Middle frontal gyrus (tissue), 1 donor: ENCODE measurements at regions not wholly inside any gene's neighbourhood (a gene's known extent, or its start where the extent isn't known, plus 50 kb on each side); places are given as distances from the start of the nearest gene placed in this dataset.

Source experiments
- DNase-seq: peaks from one replicate; pipeline ENCODE4 v3.0.0-alpha.2; 2015; ENCODE audit warnings: low spot score; ENCODE audit errors: extremely low spot score

GRCh38 chr6:167509853-167510220 is 185.0 kb downstream of the TTLL2 start:
- DNase-seq = no peak

GRCh38 chr6:167510648-167511047 is 185.8 kb downstream of the TTLL2 start:
- no peak for DNase-seq

- DNase-seq = no peak
Measured at GRCh38 chr6:167512696-167513375, 187.9 kb downstream of the TTLL2 start.

- no peak for DNase-seq
Measured at GRCh38 chr6:167513778-167514177, 188.9 kb downstream of the TTLL2 start.

- no peak for DNase-seq
Measured at GRCh38 chr6:167514524-167514923, 189.6 kb downstream of the TTLL2 start.

GRCh38 chr6:167515873-167516507 is 191.1 kb downstream of the TTLL2 start:
- DNase-seq = no peak

- DNase-seq = no peak
Measured at GRCh38 chr6:167517254-167517916, 192.5 kb downstream of the TTLL2 start.

- DNase-seq = no peak
Measured at GRCh38 chr6:167523426-167523825, 198.5 kb downstream of the TTLL2 start.

- no peak for DNase-seq
Measured at GRCh38 chr6:167524261-167525111, 199.6 kb downstream of the TTLL2 start.

- DNase-seq = no peak
Measured at GRCh38 chr6:167525774-167526173, 200.9 kb downstream of the TTLL2 start.

- DNase-seq = no peak
Measured at GRCh38 chr6:167526465-167527368, 201.8 kb downstream of the TTLL2 start.

GRCh38 chr6:167528239-167528638 is 203.4 kb downstream of the TTLL2 start:
- DNase-seq = no peak

- DNase-seq = no peak
Measured at GRCh38 chr6:167528976-167529375, 204.1 kb downstream of the TTLL2 start.

GRCh38 chr6:167529444-167530335 is 204.8 kb downstream of the TTLL2 start:
- no peak for DNase-seq

GRCh38 chr6:167530951-167531350 is 206.1 kb downstream of the TTLL2 start:
- no peak for DNase-seq

- no peak for DNase-seq
Measured at GRCh38 chr6:167532410-167533288, 207.8 kb downstream of the TTLL2 start.

GRCh38 chr6:167533851-167534250 is 209.0 kb downstream of the TTLL2 start:
- no peak for DNase-seq

GRCh38 chr6:167537816-167538215 is 212.9 kb downstream of the TTLL2 start:
- DNase-seq = no peak

- no peak for DNase-seq
Measured at GRCh38 chr6:167538746-167539145, 213.9 kb downstream of the TTLL2 start.
